KMS-11 (cell line): ENCODE measurements at regions not wholly inside any gene's neighbourhood (a gene's known extent, or its start where the extent isn't known, plus 50 kb on each side); places are given as distances from the start of the nearest gene placed in this dataset.

ENCODE experiments used
- H2AFZ ChIP-seq: fragments of 200-600 bp; sonication (generic); 2 replicates; pipeline ENCODE4 v1.6.1; 2016; ENCODE audit warnings: antibody characterized with exemption, mixed run types, low read depth
- H3K27ac ChIP-seq: fragments of 200-600 bp; sonication (generic); 2 replicates; pipeline ENCODE4 v1.6.1; 2016; ENCODE audit warnings: mild to moderate bottlenecking, mixed run types
- H3K27me3 ChIP-seq: fragments of 200-600 bp; sonication (generic); 2 replicates; pipeline ENCODE4 v1.6.1; 2017; ENCODE audit warnings: mild to moderate bottlenecking, low read depth, mixed run types, moderate library complexity; ENCODE audit not compliant: insufficient read depth
- H3K36me3 ChIP-seq: fragments of 200-600 bp; sonication (generic); 2 replicates; pipeline ENCODE4 v1.6.1; 2017; ENCODE audit warnings: mild to moderate bottlenecking, mixed run types; ENCODE audit not compliant: insufficient read depth
- H3K4me1 ChIP-seq: fragments of 200-600 bp; sonication (generic); 2 replicates; pipeline ENCODE4 v1.6.1; 2016; ENCODE audit warnings: mild to moderate bottlenecking, low read depth, mixed run types; ENCODE audit not compliant: poor library complexity, severe bottlenecking
- H3K4me2 ChIP-seq: fragments of 200-600 bp; sonication (generic); 2 replicates; pipeline ENCODE4 v1.7.0; 2016; ENCODE audit warnings: mild to moderate bottlenecking, mixed run types
- H3K4me3 ChIP-seq: fragments of 200-600 bp; sonication (generic); IDR thresholded peaks from 2 replicates; pipeline ENCODE4 v1.6.1; 2017; ENCODE audit warnings: low read depth, low read length, mixed read lengths; ENCODE audit not compliant: insufficient read depth
- H3K79me2 ChIP-seq: fragments of 200-600 bp; sonication (generic); 2 replicates; pipeline ENCODE4 v1.6.1; 2016; ENCODE audit warnings: low read depth, mixed run types; ENCODE audit not compliant: insufficient read depth
- H3K9ac ChIP-seq: fragments of 200-600 bp; sonication (generic); 2 replicates; pipeline ENCODE4 v1.6.1; 2016; ENCODE audit warnings: mild to moderate bottlenecking, mixed run types
- H4K20me1 ChIP-seq: fragments of 200-600 bp; sonication (generic); 2 replicates; pipeline ENCODE4 v1.6.1; 2016; ENCODE audit warnings: mild to moderate bottlenecking, mixed run types; ENCODE audit not compliant: insufficient read depth
- TF ChIP-seq, protein P1 (sequence below): fragments of 200-600 bp; sonication (generic); conservative IDR thresholded peaks from 2 replicates; pipeline ENCODE4 v1.6.1; 2017; ENCODE audit warnings: low read depth, mild to moderate bottlenecking, antibody characterized with exemption, low read length, moderate library complexity, mixed read lengths

DNA sequence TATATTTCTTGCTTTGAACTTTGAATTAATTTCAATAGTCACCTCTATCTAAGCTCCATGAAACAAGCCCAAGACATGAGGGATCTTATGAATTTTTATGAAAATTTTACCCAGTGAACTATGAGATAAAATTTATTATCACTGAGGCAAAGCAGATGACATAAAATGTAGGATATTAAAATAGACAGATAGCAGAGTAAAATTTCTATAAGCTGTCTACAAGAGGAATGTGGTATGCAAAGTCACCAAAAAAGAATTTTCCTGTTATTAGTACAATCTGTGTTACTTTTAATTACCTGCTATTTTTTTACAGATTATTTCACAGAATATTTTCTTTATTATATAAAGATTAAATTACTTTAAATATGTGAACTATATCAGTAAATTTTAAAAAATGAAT is 2312.6 kb downstream of the PCDH9 start:
- Histone ChIP-seq H3K4me2 (no peak overlapping the region), H3K36me3 (no peaks in the 10 kb centered on the region), H3K27me3 (no peaks in the 10 kb centered on the region), H2AFZ (no peak overlapping the region), H3K79me2 (no peaks in the 10 kb centered on the region), H3K4me1 (no peaks in the 10 kb centered on the region), H3K9ac (no peak overlapping the region), H3K27ac (no peak overlapping the region), H4K20me1 (no peaks in the 10 kb centered on the region), H3K4me3 (no peak overlapping the region)
- TF ChIP-seq, protein P1, sequence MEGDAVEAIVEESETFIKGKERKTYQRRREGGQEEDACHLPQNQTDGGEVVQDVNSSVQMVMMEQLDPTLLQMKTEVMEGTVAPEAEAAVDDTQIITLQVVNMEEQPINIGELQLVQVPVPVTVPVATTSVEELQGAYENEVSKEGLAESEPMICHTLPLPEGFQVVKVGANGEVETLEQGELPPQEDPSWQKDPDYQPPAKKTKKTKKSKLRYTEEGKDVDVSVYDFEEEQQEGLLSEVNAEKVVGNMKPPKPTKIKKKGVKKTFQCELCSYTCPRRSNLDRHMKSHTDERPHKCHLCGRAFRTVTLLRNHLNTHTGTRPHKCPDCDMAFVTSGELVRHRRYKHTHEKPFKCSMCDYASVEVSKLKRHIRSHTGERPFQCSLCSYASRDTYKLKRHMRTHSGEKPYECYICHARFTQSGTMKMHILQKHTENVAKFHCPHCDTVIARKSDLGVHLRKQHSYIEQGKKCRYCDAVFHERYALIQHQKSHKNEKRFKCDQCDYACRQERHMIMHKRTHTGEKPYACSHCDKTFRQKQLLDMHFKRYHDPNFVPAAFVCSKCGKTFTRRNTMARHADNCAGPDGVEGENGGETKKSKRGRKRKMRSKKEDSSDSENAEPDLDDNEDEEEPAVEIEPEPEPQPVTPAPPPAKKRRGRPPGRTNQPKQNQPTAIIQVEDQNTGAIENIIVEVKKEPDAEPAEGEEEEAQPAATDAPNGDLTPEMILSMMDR = no peak

DNA sequence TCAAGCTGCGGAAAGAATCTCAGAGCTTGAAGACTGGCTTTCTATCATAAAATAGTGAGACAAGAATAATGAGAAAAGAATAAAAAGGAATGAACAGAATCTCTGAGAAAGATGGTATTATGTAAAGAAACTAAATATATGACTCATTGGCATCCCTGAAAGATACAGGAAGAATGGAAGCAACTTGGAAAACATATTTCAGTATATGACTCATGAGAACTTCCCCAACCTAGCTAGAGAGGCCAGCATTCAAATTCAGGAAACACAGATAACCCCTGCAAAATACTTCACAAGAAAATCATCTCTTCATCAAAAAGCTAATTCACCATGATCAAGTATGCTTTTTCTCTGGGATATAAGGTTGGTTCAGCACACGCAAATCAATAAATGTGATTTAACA is 2318.0 kb downstream of the PCDH9 start:
- H4K20me1 ChIP-seq = no peaks in the 10 kb centered on the region
- no peaks in the 10 kb centered on the region for H3K27me3 ChIP-seq
- H2AFZ ChIP-seq = no peak overlapping the region
- H3K79me2 ChIP-seq = no peaks in the 10 kb centered on the region
- no peak overlapping the region for H3K4me2 ChIP-seq
- H3K4me1 ChIP-seq = no peaks in the 10 kb centered on the region
- no peak overlapping the region for H3K9ac ChIP-seq
- TF ChIP-seq, protein P1 = no peak
- no peaks in the 10 kb centered on the region for H3K36me3 ChIP-seq
- no peak overlapping the region for H3K27ac ChIP-seq
- no peak overlapping the region for H3K4me3 ChIP-seq

DNA sequence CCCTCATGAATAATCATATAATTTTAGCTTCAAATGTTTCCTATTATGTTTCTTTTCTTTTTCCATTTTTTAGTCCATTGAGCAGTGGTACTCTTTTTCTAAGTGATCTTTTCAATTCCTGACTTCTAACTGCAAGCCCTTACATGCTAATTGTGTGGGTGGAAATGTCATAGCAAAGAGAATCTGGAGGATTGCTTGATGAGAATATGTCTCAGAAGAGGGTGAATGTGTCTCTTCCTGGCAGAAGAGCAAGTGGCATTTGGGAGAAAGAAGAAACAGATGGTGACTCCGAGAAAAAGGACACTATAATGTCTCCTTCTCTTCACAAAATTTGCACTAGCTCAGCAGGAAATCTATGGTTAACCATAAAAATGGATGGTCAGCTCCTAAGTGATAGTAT is 2320.0 kb downstream of the PCDH9 start:
- Histone ChIP-seq H3K4me3 (no peak overlapping the region), H3K4me2 (no peak overlapping the region), H3K79me2 (no peaks in the 10 kb centered on the region), H3K4me1 (no peaks in the 10 kb centered on the region), H3K27me3 (no peaks in the 10 kb centered on the region), H3K36me3 (no peaks in the 10 kb centered on the region), H3K9ac (no peak overlapping the region), H2AFZ (no peak overlapping the region), H3K27ac (no peak overlapping the region), H4K20me1 (no peaks in the 10 kb centered on the region)
- TF ChIP-seq, protein P1 = no peak

GRCh38 chr13:64909184-64909583 is 2321.0 kb downstream of the PCDH9 start:
- Histone ChIP-seq H3K9ac (no peak overlapping the region), H3K27me3 (no peaks in the 10 kb centered on the region), H3K4me2 (no peak overlapping the region), H3K4me1 (no peaks in the 10 kb centered on the region), H3K4me3 (no peak overlapping the region), H3K27ac (no peak overlapping the region), H2AFZ (no peak overlapping the region), H3K79me2 (no peaks in the 10 kb centered on the region), H4K20me1 (no peaks in the 10 kb centered on the region), H3K36me3 (no peaks in the 10 kb centered on the region)
- TF ChIP-seq, protein P1 = no peak
